WTC11 (cell line): ENCODE measurements at regions not wholly inside any gene's neighbourhood (a gene's known extent, or its start where the extent isn't known, plus 50 kb on each side); places are given as distances from the start of the nearest gene placed in this dataset.

Source experiments
- ATAC-seq: fragments of 200-7000 bp; cut with Tn5 transposase; 2 replicates; pipeline ENCODE4 v1.10.0; 2021; ENCODE audit warnings: mild to moderate bottlenecking, moderate library complexity
- CTCF ChIA-PET: fragments of 300-600 bp; sonication (Branson Sonifier 250); formaldehyde crosslinking; loops from one replicate; lab custom pipeline; 2021; ENCODE audit warnings: antibody characterized with exemption; lab: Charles Lee
- POLR2A ChIA-PET: fragments of 350-600 bp; sonication (Branson Sonifier 250); formaldehyde crosslinking; loops from one replicate; lab custom pipeline; 2021; ENCODE audit warnings: antibody characterized with exemption; lab: Charles Lee
- DNase-seq: peaks from one replicate; pipeline ENCODE4 v3.0.0; 2021; ENCODE audit warnings: low spot score
- H3K27ac Mint-ChIP-seq: 2 replicates; pipeline ENCODE4 v1.8.0; 2021; ENCODE audit warnings: mixed read lengths
- H3K27me3 Mint-ChIP-seq: 2 replicates; pipeline ENCODE4 v1.8.0; 2021; ENCODE audit warnings: low read depth, mild to moderate bottlenecking, moderate library complexity, mixed read lengths
- H3K36me3 Mint-ChIP-seq: 2 replicates; pipeline ENCODE4 v1.8.0; 2021; ENCODE audit warnings: mixed read lengths
- H3K4me1 Mint-ChIP-seq: 2 replicates; pipeline ENCODE4 v1.8.0; 2022; ENCODE audit warnings: mixed read lengths
- H3K4me3 Mint-ChIP-seq: 2 replicates; pipeline ENCODE4 v1.8.0; 2021; ENCODE audit warnings: mild to moderate bottlenecking, moderate library complexity, mixed read lengths
- H3K9me3 Mint-ChIP-seq: 2 replicates; pipeline ENCODE4 v1.8.0; 2021; ENCODE audit warnings: mixed read lengths
- AR ChIP-seq: fragments of 250-450 bp; sonication (Bioruptor Pico); IDR thresholded peaks from 2 replicates; pipeline ENCODE4 v1.9.0; 2021; ENCODE audit warnings: mild to moderate bottlenecking
- CREB1 ChIP-seq: sonication (generic); formaldehyde crosslinking; IDR thresholded peaks from 2 replicates; pipeline ENCODE4 v1.8.0; 2023; ENCODE audit warnings: mild to moderate bottlenecking, missing genetic modification reagents
- GABPB1 ChIP-seq: sonication (generic); formaldehyde crosslinking; IDR thresholded peaks from 2 replicates; pipeline ENCODE4 v1.8.1; 2023; ENCODE audit warnings: mild to moderate bottlenecking, missing genetic modification reagents
- GRHL2 ChIP-seq: fragments of 250-450 bp; sonication (Bioruptor Pico); IDR thresholded peaks from 2 replicates; pipeline ENCODE4 v1.8.0; 2022; ENCODE audit warnings: mild to moderate bottlenecking, moderate library complexity; ENCODE audit not compliant: insufficient replicate concordance, severe bottlenecking
- HMGA2 ChIP-seq: fragments of 250-450 bp; sonication (Bioruptor Pico); IDR thresholded peaks from 2 replicates; pipeline ENCODE4 v1.4.0; 2021; ENCODE audit warnings: mild to moderate bottlenecking, moderate library complexity
- MXD4 ChIP-seq: fragments of 250-450 bp; sonication (Bioruptor Pico); IDR thresholded peaks from 2 replicates; pipeline ENCODE4 v1.8.0; 2021; ENCODE audit warnings: mild to moderate bottlenecking, moderate library complexity, borderline replicate concordance
- NFE2L1 ChIP-seq: sonication (generic); formaldehyde crosslinking; IDR thresholded peaks from 2 replicates; pipeline ENCODE4 v1.8.1; 2023; ENCODE audit warnings: missing genetic modification reagents
- NFYB ChIP-seq: sonication (generic); formaldehyde crosslinking; conservative IDR thresholded peaks from 2 replicates; pipeline ENCODE4 v1.8.0; 2022; ENCODE audit warnings: low read depth, missing genetic modification reagents
- SMAD4 ChIP-seq: sonication (generic); formaldehyde crosslinking; IDR thresholded peaks from 2 replicates; pipeline ENCODE4 v1.8.0; 2022; ENCODE audit warnings: mild to moderate bottlenecking, missing genetic modification reagents
- TCF7 ChIP-seq: sonication (generic); formaldehyde crosslinking; IDR thresholded peaks from 2 replicates; pipeline ENCODE4 v1.8.0; 2022; ENCODE audit warnings: mild to moderate bottlenecking, low read depth, missing genetic modification reagents, moderate library complexity
- TEAD4 ChIP-seq: sonication (generic); formaldehyde crosslinking; IDR thresholded peaks from 2 replicates; pipeline ENCODE4 v1.8.0; 2022; ENCODE audit warnings: mild to moderate bottlenecking, missing genetic modification reagents
- ZNF263 ChIP-seq: sonication (generic); formaldehyde crosslinking; IDR thresholded peaks from 2 replicates; pipeline ENCODE4 v1.8.1; 2022; ENCODE audit warnings: low read depth, mild to moderate bottlenecking, moderate library complexity, missing genetic modification reagents
- ZNF281 ChIP-seq: sonication (generic); formaldehyde crosslinking; IDR thresholded peaks from 2 replicates; pipeline ENCODE4 v1.8.0; 2023; ENCODE audit warnings: mild to moderate bottlenecking, missing genetic modification reagents
- TF ChIP-seq, protein P1 (sequence below): sonication (generic); formaldehyde crosslinking; IDR thresholded peaks from 2 replicates; pipeline ENCODE4 v1.8.1; 2023; ENCODE audit warnings: mild to moderate bottlenecking, moderate library complexity, missing genetic modification reagents
- TF ChIP-seq, protein P2 (sequence below): fragments of 250-450 bp; sonication (Bioruptor Pico); IDR thresholded peaks from 2 replicates; pipeline ENCODE4 v1.9.0; 2021; ENCODE audit warnings: mild to moderate bottlenecking, borderline replicate concordance
- TF ChIP-seq, protein P3 (sequence below): sonication (generic); formaldehyde crosslinking; IDR thresholded peaks from 2 replicates; pipeline ENCODE4 v1.8.0; 2023; ENCODE audit warnings: missing genetic modification reagents, mild to moderate bottlenecking, borderline replicate concordance

DNA sequence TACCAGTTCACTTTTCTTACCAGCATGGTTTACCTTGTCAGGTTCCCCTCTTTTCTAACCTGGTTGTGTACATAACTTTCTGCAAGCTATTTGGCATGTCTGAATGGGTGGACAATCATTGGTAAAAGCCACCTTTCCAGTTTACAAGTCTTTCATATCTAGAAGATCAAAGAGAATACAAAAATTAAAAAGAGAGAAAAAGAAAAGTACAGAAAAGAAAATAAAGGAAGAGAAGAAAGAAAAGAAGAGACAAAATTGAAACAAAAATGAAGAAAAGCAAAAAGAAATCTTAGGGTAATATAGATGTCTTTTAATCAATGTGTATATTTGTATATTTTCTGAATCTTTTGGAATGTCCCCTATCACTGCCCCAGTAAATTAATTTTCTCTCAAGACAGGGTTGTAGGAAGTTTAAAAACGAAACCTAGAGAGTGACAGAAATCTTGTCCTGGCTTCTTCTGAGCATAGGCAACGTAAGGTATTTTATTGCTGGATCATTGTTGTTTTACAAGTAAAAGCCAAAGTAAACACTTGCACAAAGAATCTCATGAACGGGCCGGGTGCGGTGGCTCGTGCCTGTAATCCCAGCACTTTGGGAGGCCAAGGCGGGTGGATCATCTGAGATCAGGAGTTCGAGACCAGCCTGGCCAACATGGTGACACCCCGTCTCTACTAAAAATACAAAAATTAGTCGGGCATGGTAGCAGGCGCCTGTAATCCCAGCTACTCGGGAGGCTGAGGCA, 98.7 kb upstream of the IFNE start (continued):
- TF ChIP-seq TCF7 (no peak), GRHL2 (no peak), SMAD4 (no peak), ZNF281 (no peak), HMGA2 (CRISPR knock-in tag) (no peak)

DNA sequence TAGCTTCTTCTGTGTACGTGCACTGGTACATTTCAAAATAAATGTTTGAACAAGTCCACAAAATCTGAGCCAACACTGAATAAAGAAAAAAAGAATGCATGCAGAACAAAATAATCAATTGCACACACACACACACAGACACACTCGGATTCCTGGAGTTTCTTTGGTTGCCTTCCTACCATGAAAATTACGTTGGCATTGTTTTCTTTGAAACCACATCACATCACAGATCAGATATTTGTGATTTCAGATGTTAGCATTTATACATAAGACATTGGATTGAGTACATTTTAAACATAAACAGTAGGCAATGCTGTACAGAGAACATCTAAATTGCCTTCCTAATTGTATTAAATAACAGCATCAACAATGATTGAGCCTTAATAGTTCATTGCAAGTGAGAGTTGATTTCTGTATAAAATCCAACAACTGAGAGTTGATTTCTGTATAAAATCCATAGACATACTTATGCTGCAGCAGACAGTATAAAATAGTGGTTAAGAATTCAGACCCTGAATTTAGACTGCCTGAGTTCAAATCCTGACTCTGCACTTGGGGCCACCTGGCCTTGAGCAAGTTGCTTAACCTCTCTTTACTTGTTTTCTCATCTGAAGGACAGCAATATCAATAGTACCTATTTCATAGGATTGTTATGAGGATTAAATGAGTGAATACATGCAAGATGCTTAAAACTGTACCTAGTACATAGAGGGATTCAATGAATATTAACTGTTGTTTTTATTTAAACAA, 101.7 kb upstream of the IFNE start:
- Mint-ChIP-seq H3K4me1 (no peaks in the 10 kb centered on the region), H3K4me3 (no peak overlapping the region), H3K36me3 (no peaks in the 10 kb centered on the region), H3K27ac (no peak overlapping the region), H3K27me3 (no peaks in the 10 kb centered on the region), H3K9me3 (no peaks in the 10 kb centered on the region)
- POLR2A ChIA-PET, result no interaction called here
- CTCF ChIA-PET, result no interaction called here
- DNase-seq (no peak), ATAC-seq (no peak)
- TF ChIP-seq, protein P1, sequence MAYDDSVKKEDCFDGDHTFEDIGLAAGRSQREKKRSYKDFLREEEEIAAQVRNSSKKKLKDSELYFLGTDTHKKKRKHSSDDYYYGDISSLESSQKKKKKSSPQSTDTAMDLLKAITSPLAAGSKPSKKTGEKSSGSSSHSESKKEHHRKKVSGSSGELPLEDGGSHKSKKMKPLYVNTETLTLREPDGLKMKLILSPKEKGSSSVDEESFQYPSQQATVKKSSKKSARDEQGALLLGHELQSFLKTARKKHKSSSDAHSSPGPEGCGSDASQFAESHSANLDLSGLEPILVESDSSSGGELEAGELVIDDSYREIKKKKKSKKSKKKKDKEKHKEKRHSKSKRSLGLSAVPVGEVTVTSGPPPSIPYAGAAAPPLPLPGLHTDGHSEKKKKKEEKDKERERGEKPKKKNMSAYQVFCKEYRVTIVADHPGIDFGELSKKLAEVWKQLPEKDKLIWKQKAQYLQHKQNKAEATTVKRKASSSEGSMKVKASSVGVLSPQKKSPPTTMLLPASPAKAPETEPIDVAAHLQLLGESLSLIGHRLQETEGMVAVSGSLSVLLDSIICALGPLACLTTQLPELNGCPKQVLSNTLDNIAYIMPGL (CRISPR knock-in tag), result no peak
- TF ChIP-seq TCF7, result no peak
- TF ChIP-seq, protein P2, sequence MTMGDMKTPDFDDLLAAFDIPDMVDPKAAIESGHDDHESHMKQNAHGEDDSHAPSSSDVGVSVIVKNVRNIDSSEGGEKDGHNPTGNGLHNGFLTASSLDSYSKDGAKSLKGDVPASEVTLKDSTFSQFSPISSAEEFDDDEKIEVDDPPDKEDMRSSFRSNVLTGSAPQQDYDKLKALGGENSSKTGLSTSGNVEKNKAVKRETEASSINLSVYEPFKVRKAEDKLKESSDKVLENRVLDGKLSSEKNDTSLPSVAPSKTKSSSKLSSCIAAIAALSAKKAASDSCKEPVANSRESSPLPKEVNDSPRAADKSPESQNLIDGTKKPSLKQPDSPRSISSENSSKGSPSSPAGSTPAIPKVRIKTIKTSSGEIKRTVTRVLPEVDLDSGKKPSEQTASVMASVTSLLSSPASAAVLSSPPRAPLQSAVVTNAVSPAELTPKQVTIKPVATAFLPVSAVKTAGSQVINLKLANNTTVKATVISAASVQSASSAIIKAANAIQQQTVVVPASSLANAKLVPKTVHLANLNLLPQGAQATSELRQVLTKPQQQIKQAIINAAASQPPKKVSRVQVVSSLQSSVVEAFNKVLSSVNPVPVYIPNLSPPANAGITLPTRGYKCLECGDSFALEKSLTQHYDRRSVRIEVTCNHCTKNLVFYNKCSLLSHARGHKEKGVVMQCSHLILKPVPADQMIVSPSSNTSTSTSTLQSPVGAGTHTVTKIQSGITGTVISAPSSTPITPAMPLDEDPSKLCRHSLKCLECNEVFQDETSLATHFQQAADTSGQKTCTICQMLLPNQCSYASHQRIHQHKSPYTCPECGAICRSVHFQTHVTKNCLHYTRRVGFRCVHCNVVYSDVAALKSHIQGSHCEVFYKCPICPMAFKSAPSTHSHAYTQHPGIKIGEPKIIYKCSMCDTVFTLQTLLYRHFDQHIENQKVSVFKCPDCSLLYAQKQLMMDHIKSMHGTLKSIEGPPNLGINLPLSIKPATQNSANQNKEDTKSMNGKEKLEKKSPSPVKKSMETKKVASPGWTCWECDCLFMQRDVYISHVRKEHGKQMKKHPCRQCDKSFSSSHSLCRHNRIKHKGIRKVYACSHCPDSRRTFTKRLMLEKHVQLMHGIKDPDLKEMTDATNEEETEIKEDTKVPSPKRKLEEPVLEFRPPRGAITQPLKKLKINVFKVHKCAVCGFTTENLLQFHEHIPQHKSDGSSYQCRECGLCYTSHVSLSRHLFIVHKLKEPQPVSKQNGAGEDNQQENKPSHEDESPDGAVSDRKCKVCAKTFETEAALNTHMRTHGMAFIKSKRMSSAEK (CRISPR knock-in tag), result no peak

DNA sequence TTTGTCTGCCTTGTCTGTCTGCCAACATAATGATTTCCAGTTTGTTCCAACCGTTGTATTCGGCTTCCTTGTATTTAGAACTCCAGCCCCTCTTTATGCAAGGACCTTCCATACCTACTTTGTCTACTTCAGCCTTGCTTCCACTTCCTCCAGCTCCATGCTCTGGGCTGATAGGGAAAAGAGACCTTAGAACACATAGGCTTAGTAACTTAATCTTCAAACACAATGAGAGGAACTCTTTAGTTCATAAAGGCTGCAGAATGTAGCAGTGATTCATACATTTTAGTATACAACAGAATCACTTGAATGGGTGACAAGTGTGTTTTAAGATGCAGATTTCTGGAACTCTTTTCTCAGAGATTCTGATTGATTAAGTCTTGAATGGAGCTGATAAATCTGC, 102.8 kb upstream of the IFNE start:
- H3K27me3 Mint-ChIP-seq, result no peaks in the 10 kb centered on the region
- H3K36me3 Mint-ChIP-seq, result no peaks in the 10 kb centered on the region
- ATAC-seq (no peak), DNase-seq (no peak)
- no peaks in the 10 kb centered on the region for H3K9me3 Mint-ChIP-seq
- H3K4me3 Mint-ChIP-seq, result no peak overlapping the region
- ChIA-PET POLR2A (no interaction called here), CTCF (no interaction called here)
- no peak overlapping the region for H3K27ac Mint-ChIP-seq
- no peaks in the 10 kb centered on the region for H3K4me1 Mint-ChIP-seq
- TF ChIP-seq CREB1, result no peak
- TF ChIP-seq NFYB, result no peak
- TF ChIP-seq, protein P3, sequence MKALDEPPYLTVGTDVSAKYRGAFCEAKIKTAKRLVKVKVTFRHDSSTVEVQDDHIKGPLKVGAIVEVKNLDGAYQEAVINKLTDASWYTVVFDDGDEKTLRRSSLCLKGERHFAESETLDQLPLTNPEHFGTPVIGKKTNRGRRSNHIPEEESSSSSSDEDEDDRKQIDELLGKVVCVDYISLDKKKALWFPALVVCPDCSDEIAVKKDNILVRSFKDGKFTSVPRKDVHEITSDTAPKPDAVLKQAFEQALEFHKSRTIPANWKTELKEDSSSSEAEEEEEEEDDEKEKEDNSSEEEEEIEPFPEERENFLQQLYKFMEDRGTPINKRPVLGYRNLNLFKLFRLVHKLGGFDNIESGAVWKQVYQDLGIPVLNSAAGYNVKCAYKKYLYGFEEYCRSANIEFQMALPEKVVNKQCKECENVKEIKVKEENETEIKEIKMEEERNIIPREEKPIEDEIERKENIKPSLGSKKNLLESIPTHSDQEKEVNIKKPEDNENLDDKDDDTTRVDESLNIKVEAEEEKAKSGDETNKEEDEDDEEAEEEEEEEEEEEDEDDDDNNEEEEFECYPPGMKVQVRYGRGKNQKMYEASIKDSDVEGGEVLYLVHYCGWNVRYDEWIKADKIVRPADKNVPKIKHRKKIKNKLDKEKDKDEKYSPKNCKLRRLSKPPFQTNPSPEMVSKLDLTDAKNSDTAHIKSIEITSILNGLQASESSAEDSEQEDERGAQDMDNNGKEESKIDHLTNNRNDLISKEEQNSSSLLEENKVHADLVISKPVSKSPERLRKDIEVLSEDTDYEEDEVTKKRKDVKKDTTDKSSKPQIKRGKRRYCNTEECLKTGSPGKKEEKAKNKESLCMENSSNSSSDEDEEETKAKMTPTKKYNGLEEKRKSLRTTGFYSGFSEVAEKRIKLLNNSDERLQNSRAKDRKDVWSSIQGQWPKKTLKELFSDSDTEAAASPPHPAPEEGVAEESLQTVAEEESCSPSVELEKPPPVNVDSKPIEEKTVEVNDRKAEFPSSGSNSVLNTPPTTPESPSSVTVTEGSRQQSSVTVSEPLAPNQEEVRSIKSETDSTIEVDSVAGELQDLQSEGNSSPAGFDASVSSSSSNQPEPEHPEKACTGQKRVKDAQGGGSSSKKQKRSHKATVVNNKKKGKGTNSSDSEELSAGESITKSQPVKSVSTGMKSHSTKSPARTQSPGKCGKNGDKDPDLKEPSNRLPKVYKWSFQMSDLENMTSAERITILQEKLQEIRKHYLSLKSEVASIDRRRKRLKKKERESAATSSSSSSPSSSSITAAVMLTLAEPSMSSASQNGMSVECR (CRISPR knock-in tag), result no peak
- no peak for TF ChIP-seq ZNF263 (CRISPR knock-in tag)
- TF ChIP-seq AR (CRISPR knock-in tag), result no peak
- no peak for TF ChIP-seq GABPB1 (CRISPR knock-in tag)
- no peak for TF ChIP-seq TEAD4 (CRISPR knock-in tag)
- TF ChIP-seq NFE2L1 (CRISPR knock-in tag), result no peak
- TF ChIP-seq MXD4, result no peak
